ENCODE measurements at regions not wholly inside any gene's neighbourhood (a gene's known extent, or its start where the extent isn't known, plus 50 kb on each side); places are given as distances from the start of the nearest gene placed in this dataset.
"Not testable (repeated sequence)": the region's sequence is repeated elsewhere in the genome, so short reads cannot be mapped to it uniquely, and the experiment has no call there.

DNA sequence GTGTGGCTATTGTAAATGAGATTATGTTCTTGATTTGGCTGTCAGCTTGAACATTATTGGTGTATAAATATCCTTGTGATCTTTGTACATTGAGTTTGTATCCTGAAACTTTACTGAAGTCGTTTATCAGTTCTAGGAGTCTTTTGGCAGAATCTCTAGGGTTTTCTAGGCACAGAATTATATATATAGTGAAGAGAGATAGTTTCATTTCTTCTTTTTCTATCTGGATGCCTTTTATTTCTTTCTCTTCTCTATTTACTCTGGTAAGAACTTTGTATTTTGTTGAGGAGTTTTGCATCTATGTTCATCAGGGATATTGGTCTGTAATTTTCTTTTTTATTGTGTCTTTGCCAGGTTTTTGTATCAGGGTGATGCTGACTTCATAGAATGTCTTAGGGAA is 589.2 kb upstream of the MAN1A1 start:
- TF ChIP-seq, protein P1, sequence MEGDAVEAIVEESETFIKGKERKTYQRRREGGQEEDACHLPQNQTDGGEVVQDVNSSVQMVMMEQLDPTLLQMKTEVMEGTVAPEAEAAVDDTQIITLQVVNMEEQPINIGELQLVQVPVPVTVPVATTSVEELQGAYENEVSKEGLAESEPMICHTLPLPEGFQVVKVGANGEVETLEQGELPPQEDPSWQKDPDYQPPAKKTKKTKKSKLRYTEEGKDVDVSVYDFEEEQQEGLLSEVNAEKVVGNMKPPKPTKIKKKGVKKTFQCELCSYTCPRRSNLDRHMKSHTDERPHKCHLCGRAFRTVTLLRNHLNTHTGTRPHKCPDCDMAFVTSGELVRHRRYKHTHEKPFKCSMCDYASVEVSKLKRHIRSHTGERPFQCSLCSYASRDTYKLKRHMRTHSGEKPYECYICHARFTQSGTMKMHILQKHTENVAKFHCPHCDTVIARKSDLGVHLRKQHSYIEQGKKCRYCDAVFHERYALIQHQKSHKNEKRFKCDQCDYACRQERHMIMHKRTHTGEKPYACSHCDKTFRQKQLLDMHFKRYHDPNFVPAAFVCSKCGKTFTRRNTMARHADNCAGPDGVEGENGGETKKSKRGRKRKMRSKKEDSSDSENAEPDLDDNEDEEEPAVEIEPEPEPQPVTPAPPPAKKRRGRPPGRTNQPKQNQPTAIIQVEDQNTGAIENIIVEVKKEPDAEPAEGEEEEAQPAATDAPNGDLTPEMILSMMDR (IDR thresholded peaks at IDR 0.05; ENCODE audit: borderline replicate concordance, extremely low read depth, insufficient read depth) = no peak
- Histone ChIP-seq H3K36me3 (ENCODE audit: control insufficient read depth in 2 of 3, insufficient read depth in 3 of 3, low read length in 3 of 3) (no peaks in the 10 kb centered on the region), H3K27ac (ENCODE audit: low read depth in 2 of 2, low read length in 2 of 2) (no peak overlapping the region), H3K4me1 (ENCODE audit: control insufficient read depth in 2 of 3, insufficient read depth in 2 of 3, low read depth in 1 of 3, low read length in 3 of 3) (no peaks in the 10 kb centered on the region), H3K4me3 (ENCODE audit: low read length in 3 of 3) (no peak overlapping the region), H3K9ac (ENCODE audit: low read length in 3 of 3) (no peak overlapping the region), H3K9me3 (ENCODE audit: control insufficient read depth in 2 of 3, insufficient read depth in 1 of 3, low read length in 3 of 3) (no peaks in the 10 kb centered on the region), H3K27me3 (ENCODE audit: control insufficient read depth, insufficient read depth, low read length) (no peaks in the 10 kb centered on the region)
- DNase-seq (no peak), FAIRE-seq (no peak)
- intact Hi-C loops (cut with DNase I) = no loop called here

DNA sequence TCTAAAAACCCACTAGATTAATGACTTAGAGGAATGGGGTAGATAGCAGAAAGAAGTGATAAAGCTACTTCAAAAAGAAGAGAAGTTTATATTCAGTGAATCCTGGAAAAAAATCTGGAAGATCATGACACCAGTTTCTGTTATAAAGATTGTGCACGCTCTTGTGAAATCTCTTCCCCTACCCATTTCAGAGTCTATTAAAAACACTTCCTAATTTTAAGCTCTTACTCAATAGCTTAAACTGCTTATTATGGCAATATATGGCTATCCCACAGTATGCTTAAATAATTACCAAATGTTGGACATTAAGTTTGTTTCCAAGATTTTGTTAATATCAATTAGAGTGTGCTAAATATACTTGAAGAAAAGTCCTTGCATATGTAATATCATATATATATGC is 585.3 kb upstream of the MAN1A1 start:
- Histone ChIP-seq H3K4me1 (ENCODE audit: control insufficient read depth in 2 of 3, insufficient read depth in 2 of 3, low read depth in 1 of 3, low read length in 3 of 3) (no peaks in the 10 kb centered on the region), H3K27me3 (ENCODE audit: control insufficient read depth, insufficient read depth, low read length) (no peaks in the 10 kb centered on the region), H3K4me3 (ENCODE audit: low read length in 3 of 3) (no peak overlapping the region), H3K9ac (ENCODE audit: low read length in 3 of 3) (no peak overlapping the region), H3K36me3 (ENCODE audit: control insufficient read depth in 2 of 3, insufficient read depth in 3 of 3, low read length in 3 of 3) (no peaks in the 10 kb centered on the region), H3K9me3 (ENCODE audit: control insufficient read depth in 2 of 3, insufficient read depth in 1 of 3, low read length in 3 of 3) (no peaks in the 10 kb centered on the region), H3K27ac (ENCODE audit: low read depth in 2 of 2, low read length in 2 of 2) (no peak overlapping the region)
- DNase-seq (no peak), FAIRE-seq (no peak)
- TF ChIP-seq, protein P1 (IDR thresholded peaks at IDR 0.05; ENCODE audit: borderline replicate concordance, extremely low read depth, insufficient read depth) = no peak
- intact Hi-C loops (cut with DNase I) = no loop called here

DNA sequence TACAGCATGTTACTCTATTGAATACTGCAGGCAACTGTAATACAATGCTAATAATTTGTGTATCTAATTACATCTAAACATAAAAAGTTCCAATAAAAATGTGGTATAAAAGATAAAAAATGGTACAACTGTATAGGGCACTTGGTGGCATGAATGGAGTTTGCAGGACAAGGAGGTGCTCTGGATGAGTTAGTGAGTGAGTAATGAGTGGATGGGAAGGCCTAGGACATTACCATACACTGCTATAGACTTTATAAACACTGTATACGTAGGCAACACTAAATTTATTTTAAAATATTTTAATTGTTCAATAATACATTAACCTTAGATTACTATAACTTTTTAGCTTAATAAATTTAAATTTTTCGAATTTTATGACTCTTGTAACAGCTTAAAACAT is 579.6 kb upstream of the MAN1A1 start:
- Histone ChIP-seq H3K9ac (ENCODE audit: low read length in 3 of 3) (no peak overlapping the region), H3K36me3 (ENCODE audit: control insufficient read depth in 2 of 3, insufficient read depth in 3 of 3, low read length in 3 of 3) (no peaks in the 10 kb centered on the region), H3K27me3 (ENCODE audit: control insufficient read depth, insufficient read depth, low read length) (no peaks in the 10 kb centered on the region), H3K27ac (ENCODE audit: low read depth in 2 of 2, low read length in 2 of 2) (no peak overlapping the region), H3K9me3 (ENCODE audit: control insufficient read depth in 2 of 3, insufficient read depth in 1 of 3, low read length in 3 of 3) (peaks cover 0 to 3% (median 0%) of the 10 kb centered on the region in 3 donors), H3K4me3 (ENCODE audit: low read length in 3 of 3) (no peak overlapping the region), H3K4me1 (ENCODE audit: control insufficient read depth in 2 of 3, insufficient read depth in 2 of 3, low read depth in 1 of 3, low read length in 3 of 3) (no peaks in the 10 kb centered on the region)
- intact Hi-C loops (cut with DNase I) = no loop called here
- FAIRE-seq = no peak
- TF ChIP-seq, protein P1 (IDR thresholded peaks at IDR 0.05; ENCODE audit: borderline replicate concordance, extremely low read depth, insufficient read depth) = no peak
- no peak for DNase-seq

DNA sequence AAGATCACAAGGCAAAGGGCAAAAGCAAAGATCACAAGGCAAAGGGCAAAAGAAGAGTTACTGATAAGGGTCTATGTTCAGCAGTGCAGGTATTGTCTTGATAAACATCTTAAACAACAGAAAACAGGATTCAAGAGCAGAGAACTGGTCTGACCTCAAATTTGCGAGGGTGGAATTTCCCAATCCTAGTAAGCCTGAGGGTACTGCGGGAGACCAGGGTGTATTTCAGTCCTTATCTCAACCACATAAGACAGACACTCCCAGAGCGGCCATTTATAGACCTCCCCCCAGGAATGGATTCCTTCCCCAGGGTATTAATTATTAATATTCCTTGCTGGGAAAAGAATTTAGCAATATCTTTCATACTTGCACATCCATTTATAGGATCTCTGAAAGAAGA is 575.3 kb upstream of the MAN1A1 start:
- intact Hi-C loops (cut with DNase I); H3K9ac ChIP-seq (ENCODE audit: low read length in 3 of 3); H3K4me1 ChIP-seq (ENCODE audit: control insufficient read depth in 2 of 3, insufficient read depth in 2 of 3, low read depth in 1 of 3, low read length in 3 of 3); H3K36me3 ChIP-seq (ENCODE audit: control insufficient read depth in 2 of 3, insufficient read depth in 3 of 3, low read length in 3 of 3); FAIRE-seq; H3K4me3 ChIP-seq (ENCODE audit: low read length in 3 of 3); DNase-seq; H3K27me3 ChIP-seq (ENCODE audit: control insufficient read depth, insufficient read depth, low read length); H3K27ac ChIP-seq (ENCODE audit: low read depth in 2 of 2, low read length in 2 of 2): not testable (repeated sequence)
- peaks cover 0 to 25% (median 5%) of the 10 kb centered on the region in 3 donors for H3K9me3 ChIP-seq (ENCODE audit: control insufficient read depth in 2 of 3, insufficient read depth in 1 of 3, low read length in 3 of 3)

All from kidney (tissue), 13 donors.